ENCODE measurements at regions not wholly inside any gene's neighbourhood (a gene's known extent, or its start where the extent isn't known, plus 50 kb on each side); places are given as distances from the start of the nearest gene placed in this dataset.

- WGBS (ENCODE audit: insufficient coverage, insufficient replicate concordance, low lambda C conversion rate, missing lambda C conversion rate) = 12% methylated on average over 13 of the region's 13 CpGs
- ChIA-PET SMC1A (ENCODE audit: uncharacterized antibody, unreplicated experiment) (interaction anchor here (0.7 kb wide), 1 partner anchor 9 kb away, joined by 3 read pairs; no protein-coding TSS in a partner anchor), CTCF (no interaction called here), POLR2A (no interaction called here), RAD21 (ENCODE audit: unreplicated experiment) (no interaction called here)
- Histone ChIP-seq H3K9me3 (replicated peaks; ENCODE audit: control insufficient read depth, insufficient read depth, low read length) (no peaks in the 10 kb centered on the region), H3K4me2 (ENCODE audit: control insufficient read depth, insufficient read depth) (no peak overlapping the region), H3K27ac (ENCODE audit: control insufficient read depth, insufficient read depth) (no peak overlapping the region), H3K4me1 (ENCODE audit: control insufficient read depth, insufficient read depth, low read length) (no peaks in the 10 kb centered on the region), H3K9ac (ENCODE audit: control insufficient read depth, insufficient read depth, low read length) (no peak overlapping the region), H3K79me2 (ENCODE audit: control insufficient read depth, insufficient read depth, low read length) (no peaks in the 10 kb centered on the region), H3K4me3 (no peak overlapping the region), H4K20me1 (ENCODE audit: control insufficient read depth, insufficient read depth) (no peaks in the 10 kb centered on the region), H2AFZ (ENCODE audit: control insufficient read depth, low read depth, low read length) (no peak overlapping the region), H3K36me3 (ENCODE audit: control insufficient read depth in 2 of 2, insufficient read depth in 2 of 2, low read length in 1 of 2) (no peaks in the 10 kb centered on the region), H3K27me3 (replicated peaks in 1 of 2; ENCODE audit: control insufficient read depth in 2 of 2, insufficient read depth in 2 of 2, low read length in 1 of 2) (peaks cover 0 to 3% of the 10 kb centered on the region in 2 experiments; a peak in 2 of 4 replicates)
- no TSS peak for BruUV-seq (replicated peaks)
- DNase-seq (ENCODE audit: low read depth, low spot score) (no peak), FAIRE-seq (no peak), ATAC-seq (no peak)
- intact Hi-C loops (cut with micrococcal nuclease; ENCODE audit: unreplicated experiment) = no loop called here
- in situ Hi-C loops (cut with MboI) = no loop called here
- TF ChIP-seq ZNF24 (IDR thresholded peaks at IDR 0.05) (no peak), WRNIP1 (IDR thresholded peaks at IDR 0.05; ENCODE audit: borderline replicate concordance, low read depth, low read length) (no peak), KAT2A (conservative IDR thresholded peaks at IDR 0.05; ENCODE audit: control insufficient read depth, low read depth, low read length) (no peak), ATF7 (IDR thresholded peaks at IDR 0.05; ENCODE audit: low read depth) (no peak), CBX5 (IDR thresholded peaks at IDR 0.05; ENCODE audit: low read depth) (no peak), PRDM15 (CRISPR knock-in tag; IDR thresholded peaks at IDR 0.05) (no peak), ZNF217 (IDR thresholded peaks at IDR 0.05) (no peak), BHLHE40 (IDR thresholded peaks at IDR 0.05; ENCODE audit: borderline replicate concordance in 1 of 2, low read depth in 2 of 2, low read length in 1 of 2) (no peak)
These were observed 140.0 kb downstream of the IRF8 start for GRCh38 chr16:86038926-86039310.

Measured in GM12878 (cell line).